Epithelial cell of proximal tubule (primary cell): ENCODE measurements at regions not wholly inside any gene's neighbourhood (a gene's known extent, or its start where the extent isn't known, plus 50 kb on each side); places are given as distances from the start of the nearest gene placed in this dataset.
A peak's percentile ranks its signal among the peaks of the same experiment; 100 is the strongest.

Experiments used
- DNase-seq: peaks from one replicate; pipeline ENCODE4 v3.0.0-alpha.2; 2011; ENCODE audit warnings: low read depth
- H3K4me3 ChIP-seq: 2 replicates; pipeline ENCODE4 v1.5.1; 2011; ENCODE audit warnings: low read depth, mild to moderate bottlenecking, low read length
- TF ChIP-seq, protein P1 (sequence below): conservative IDR thresholded peaks from 2 replicates; pipeline ENCODE4 v1.5.1; 2012; ENCODE audit warnings: low read depth, mild to moderate bottlenecking, low read length

DNA sequence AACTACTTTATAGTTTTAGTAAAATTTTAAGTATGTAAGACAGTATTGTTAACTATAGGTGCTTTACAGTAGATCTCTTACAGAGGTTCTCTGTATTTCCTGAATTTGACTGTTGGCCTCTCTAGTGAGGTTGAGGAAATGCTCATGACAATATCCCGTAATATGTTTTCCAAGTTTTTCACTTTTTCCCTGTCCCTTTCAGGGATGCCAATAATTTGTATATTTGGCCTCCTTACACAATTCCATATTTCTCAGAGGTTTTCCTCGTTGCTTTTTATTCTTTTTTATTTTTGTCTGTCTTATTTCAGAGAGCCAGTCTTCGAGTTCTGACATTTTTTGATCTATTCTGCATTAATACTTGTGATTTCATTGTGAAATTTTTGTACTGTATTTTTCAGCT lies 233.7 kb upstream of the PDE3A start:
- TF ChIP-seq, protein P1, sequence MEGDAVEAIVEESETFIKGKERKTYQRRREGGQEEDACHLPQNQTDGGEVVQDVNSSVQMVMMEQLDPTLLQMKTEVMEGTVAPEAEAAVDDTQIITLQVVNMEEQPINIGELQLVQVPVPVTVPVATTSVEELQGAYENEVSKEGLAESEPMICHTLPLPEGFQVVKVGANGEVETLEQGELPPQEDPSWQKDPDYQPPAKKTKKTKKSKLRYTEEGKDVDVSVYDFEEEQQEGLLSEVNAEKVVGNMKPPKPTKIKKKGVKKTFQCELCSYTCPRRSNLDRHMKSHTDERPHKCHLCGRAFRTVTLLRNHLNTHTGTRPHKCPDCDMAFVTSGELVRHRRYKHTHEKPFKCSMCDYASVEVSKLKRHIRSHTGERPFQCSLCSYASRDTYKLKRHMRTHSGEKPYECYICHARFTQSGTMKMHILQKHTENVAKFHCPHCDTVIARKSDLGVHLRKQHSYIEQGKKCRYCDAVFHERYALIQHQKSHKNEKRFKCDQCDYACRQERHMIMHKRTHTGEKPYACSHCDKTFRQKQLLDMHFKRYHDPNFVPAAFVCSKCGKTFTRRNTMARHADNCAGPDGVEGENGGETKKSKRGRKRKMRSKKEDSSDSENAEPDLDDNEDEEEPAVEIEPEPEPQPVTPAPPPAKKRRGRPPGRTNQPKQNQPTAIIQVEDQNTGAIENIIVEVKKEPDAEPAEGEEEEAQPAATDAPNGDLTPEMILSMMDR = no peak
- H3K4me3 ChIP-seq = no peak overlapping the region
- no peak for DNase-seq

DNA sequence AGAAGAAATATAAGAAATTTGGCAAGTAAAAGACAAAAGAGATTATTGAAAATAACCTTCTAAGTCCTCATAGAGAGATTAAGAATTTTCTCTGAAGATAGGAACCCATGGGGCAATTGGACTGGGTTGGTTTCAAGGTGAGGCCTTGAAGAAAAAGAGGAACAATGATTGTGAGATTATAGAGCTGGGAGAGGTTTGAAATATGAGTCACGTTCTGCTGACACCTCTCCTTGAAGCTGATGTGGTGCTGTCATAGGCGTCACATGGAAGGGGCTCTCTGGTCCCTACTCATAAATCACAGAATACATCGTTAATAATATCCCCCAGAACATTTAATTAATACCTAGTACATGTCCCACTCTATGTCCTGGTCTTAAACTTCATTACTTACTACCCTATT lies 227.6 kb upstream of the PDE3A start:
- TF ChIP-seq, protein P1 = no peak
- H3K4me3 ChIP-seq = no peak overlapping the region
- DNase-seq = no peak

DNA sequence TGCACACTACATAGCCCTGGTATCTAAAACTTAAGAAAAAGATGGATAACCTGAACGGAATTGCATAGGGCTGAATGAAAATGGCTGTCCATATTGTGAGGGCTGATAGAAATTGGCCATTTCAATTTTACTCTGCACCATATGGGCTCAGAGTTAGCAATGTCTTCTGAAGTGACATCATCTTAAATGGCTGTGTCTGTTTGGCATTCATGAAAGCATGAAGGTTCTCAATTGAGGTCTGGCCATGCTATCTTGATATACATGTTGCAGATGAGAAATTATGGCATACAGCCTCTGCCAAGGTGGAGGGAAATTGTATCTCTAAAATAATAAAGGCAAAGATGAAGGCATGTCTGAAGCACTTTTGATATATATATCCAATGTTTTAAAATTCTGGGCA lies 226.0 kb upstream of the PDE3A start:
- H3K4me3 ChIP-seq = no peak overlapping the region
- TF ChIP-seq, protein P1 = no peak
- DNase-seq = no peak

DNA sequence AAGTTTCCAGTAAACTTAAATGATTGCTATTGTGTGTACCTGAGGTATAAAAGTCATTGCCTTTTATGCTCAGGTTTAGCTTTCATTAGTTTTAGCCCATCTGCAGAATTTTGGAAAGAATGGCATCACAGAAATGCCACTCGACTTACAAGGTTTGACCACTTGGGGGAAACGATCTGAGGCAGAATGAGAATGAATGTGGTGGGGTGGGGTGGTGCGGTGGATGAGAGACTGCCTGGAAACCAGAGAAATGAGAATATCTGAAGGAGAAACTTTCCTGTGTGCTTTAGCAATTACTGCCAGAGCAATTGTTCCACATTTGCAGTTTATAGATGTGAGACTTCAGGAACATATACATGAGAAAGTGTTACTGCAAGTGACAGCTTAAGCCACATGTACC lies 225.4 kb upstream of the PDE3A start:
- DNase-seq = no peak
- H3K4me3 ChIP-seq = no peak overlapping the region
- TF ChIP-seq, protein P1 = peak; percentile 13

DNA sequence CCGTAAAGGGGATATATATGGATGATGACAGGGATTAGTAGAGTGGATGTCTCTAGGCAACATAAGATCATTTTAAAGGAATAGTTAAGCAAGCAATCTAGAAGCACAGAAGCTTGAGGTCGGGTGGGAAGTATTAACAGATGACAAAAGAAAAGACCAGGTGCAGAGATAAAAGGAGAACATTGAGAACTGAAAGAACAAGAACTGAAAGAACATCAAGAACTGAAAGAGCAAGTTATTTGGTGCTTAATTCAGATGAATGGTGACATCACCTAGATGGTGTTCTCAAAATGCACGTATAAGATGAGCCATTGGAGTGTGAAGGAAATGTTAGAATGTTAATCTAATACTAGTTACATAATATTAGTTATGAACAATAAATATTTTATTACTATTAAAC lies 224.0 kb upstream of the PDE3A start:
- no peak for DNase-seq
- H3K4me3 ChIP-seq = no peak overlapping the region
- TF ChIP-seq, protein P1 = no peak

DNA sequence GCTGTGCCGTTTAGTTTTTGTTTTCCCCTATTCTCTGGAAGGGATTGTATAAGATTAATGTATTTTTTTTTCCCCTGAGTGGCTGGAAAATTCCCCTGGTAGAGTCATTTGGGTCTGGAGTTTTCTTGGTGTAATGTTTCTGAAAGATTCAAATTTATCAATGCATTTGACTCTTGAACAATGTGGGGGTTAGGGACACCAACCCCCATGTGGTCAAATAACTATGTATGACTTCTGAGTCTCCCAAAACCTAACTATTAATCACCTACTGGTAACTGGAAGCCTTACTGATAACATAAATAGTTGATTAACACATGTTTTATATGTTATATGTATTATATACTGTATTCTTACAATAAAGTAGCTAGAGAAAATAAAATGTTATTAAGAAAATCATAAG lies 220.1 kb upstream of the PDE3A start:
- TF ChIP-seq, protein P1 = no peak
- H3K4me3 ChIP-seq = no peak overlapping the region
- no peak for DNase-seq

DNA sequence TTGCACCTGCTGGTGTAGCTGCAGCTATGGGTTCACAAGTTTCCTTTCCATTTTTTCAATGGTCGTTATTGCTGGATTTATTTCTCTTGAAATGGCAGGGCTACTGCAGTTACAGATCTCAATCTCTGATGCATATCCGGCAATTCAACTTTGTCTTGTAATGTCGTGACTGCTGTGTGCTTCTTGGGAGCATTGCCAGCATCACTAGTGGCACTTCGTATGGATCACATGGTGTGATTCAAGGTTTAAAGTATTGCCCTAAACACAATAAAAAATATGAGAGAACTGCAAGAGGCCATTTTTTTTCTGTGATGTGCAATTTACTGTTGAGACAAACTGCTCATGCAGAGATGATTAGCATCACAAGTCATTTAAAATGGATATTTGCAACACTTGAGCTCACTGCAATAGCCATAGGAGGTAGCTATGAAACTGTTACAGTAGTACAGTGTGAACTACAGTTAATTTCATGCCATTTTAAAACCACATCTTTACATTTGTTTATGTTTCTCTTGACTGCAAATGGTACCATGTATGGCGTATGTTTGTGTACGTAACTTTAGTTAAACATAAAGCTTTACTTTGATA lies 217.4 kb upstream of the PDE3A start:
- H3K4me3 ChIP-seq = no peak overlapping the region
- TF ChIP-seq, protein P1 = no peak
- no peak for DNase-seq
